ENCODE measurements at regions not wholly inside any gene's neighbourhood (a gene's known extent, or its start where the extent isn't known, plus 50 kb on each side); places are given as distances from the start of the nearest gene placed in this dataset.

- Histone ChIP-seq H3K27ac (ENCODE audit: low read depth, low read length) (no peak overlapping the region), H3K27me3 (ENCODE audit: insufficient read depth, low read length) (no peaks in the 10 kb centered on the region), H3K79me2 (ENCODE audit: insufficient read depth, low read length) (no peaks in the 10 kb centered on the region; the same call in 1 of the 2 replicates), H3K4me1 (ENCODE audit: control insufficient read depth in 1 of 2, insufficient read depth in 2 of 2, low read length in 2 of 2) (0 out of 4 replicates have a peak, but pooled peaks cover 0 to 4% of the 10 kb centered on the region in 2 experiments), H3K9me2 (ENCODE audit: insufficient read depth) (no peaks in the 10 kb centered on the region), H3K4me2 (ENCODE audit: low read length) (no peak overlapping the region), H2AFZ (ENCODE audit: low read depth, low read length, poor library complexity, severe bottlenecking) (no peak overlapping the region), H3K9me3 (ENCODE audit: control insufficient read depth in 1 of 2, insufficient read depth in 1 of 2, low read depth in 1 of 2, low read length in 2 of 2) (peaks cover 10 to 14% of the 10 kb centered on the region in 2 experiments; a peak in 2 of 4 replicates), H3K9ac (ENCODE audit: low read length) (no peak overlapping the region), H3K36me3 (ENCODE audit: control insufficient read depth in 1 of 2, insufficient read depth in 2 of 2, low read length in 2 of 2) (no peaks in the 10 kb centered on the region), H3K4me3 (replicated peaks in 1 of 2; ENCODE audit: low read depth in 1 of 2, low read length in 2 of 2) (no peak overlapping the region), H4K20me1 (ENCODE audit: insufficient read depth) (no peaks in the 10 kb centered on the region)
- ChIA-PET RAD21 (ENCODE audit: low non-redundant PET in 1 of 2, low total read pairs in 2 of 2, uncharacterized antibody in 2 of 2, unreplicated experiment in 2 of 2) (no interaction called here), POLR2A (no interaction called here), CTCF (no interaction called here)
- BruUV-seq (replicated peaks), result no TSS peak
- DNase-seq (ENCODE audit: low read depth, low spot score), result no peak
- intact Hi-C loops (cut with micrococcal nuclease), result no loop called here
- TF ChIP-seq TCF7L2 (IDR thresholded peaks at IDR 0.05; ENCODE audit: borderline replicate concordance, extremely low read depth, insufficient read depth, insufficient read length), result no peak
- TF ChIP-seq EZH2 (IDR thresholded peaks at IDR 0.05), result no peak
- no peak for TF ChIP-seq SIN3A (IDR thresholded peaks at IDR 0.05; ENCODE audit: low read depth)
- TF ChIP-seq CBX3 (IDR thresholded peaks at IDR 0.05; ENCODE audit: low read depth), result no peak
- no peak for TF ChIP-seq POLR2AphosphoS5 (IDR thresholded peaks at IDR 0.05; ENCODE audit: low read depth, low read length)
- TF ChIP-seq ELF1 (IDR thresholded peaks at IDR 0.05; ENCODE audit: borderline replicate concordance, low read depth), result no peak
- no peak for TF ChIP-seq POLR2A (IDR thresholded peaks at IDR 0.05; ENCODE audit: borderline replicate concordance, extremely low read depth, insufficient read depth, insufficient read length)
- TF ChIP-seq, protein P1, sequence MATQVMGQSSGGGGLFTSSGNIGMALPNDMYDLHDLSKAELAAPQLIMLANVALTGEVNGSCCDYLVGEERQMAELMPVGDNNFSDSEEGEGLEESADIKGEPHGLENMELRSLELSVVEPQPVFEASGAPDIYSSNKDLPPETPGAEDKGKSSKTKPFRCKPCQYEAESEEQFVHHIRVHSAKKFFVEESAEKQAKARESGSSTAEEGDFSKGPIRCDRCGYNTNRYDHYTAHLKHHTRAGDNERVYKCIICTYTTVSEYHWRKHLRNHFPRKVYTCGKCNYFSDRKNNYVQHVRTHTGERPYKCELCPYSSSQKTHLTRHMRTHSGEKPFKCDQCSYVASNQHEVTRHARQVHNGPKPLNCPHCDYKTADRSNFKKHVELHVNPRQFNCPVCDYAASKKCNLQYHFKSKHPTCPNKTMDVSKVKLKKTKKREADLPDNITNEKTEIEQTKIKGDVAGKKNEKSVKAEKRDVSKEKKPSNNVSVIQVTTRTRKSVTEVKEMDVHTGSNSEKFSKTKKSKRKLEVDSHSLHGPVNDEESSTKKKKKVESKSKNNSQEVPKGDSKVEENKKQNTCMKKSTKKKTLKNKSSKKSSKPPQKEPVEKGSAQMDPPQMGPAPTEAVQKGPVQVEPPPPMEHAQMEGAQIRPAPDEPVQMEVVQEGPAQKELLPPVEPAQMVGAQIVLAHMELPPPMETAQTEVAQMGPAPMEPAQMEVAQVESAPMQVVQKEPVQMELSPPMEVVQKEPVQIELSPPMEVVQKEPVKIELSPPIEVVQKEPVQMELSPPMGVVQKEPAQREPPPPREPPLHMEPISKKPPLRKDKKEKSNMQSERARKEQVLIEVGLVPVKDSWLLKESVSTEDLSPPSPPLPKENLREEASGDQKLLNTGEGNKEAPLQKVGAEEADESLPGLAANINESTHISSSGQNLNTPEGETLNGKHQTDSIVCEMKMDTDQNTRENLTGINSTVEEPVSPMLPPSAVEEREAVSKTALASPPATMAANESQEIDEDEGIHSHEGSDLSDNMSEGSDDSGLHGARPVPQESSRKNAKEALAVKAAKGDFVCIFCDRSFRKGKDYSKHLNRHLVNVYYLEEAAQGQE (IDR thresholded peaks at IDR 0.05; ENCODE audit: low read depth), result no peak
- no peak for TF ChIP-seq ZFX (IDR thresholded peaks at IDR 0.05)
- no peak for TF ChIP-seq EZH2phosphoT487 (IDR thresholded peaks at IDR 0.05; ENCODE audit: borderline replicate concordance)
- no peak for TF ChIP-seq ZNF274 (IDR thresholded peaks at IDR 0.05; ENCODE audit: low read depth, low read length)
- TF ChIP-seq MAX (IDR thresholded peaks at IDR 0.05), result no peak
- TF ChIP-seq SRF (IDR thresholded peaks at IDR 0.05; ENCODE audit: low read depth), result no peak
- no peak for TF ChIP-seq YY1 (IDR thresholded peaks at IDR 0.05; ENCODE audit: extremely low read depth, insufficient replicate concordance, low read depth, low read length)
- no peak for ATAC-seq
Observed at GRCh38 chr5:104189909-104190308, 627.3 kb upstream of the NUDT12 start.

All from HCT116 (cell line).